Neural cell (in vitro differentiated cells): ENCODE measurements at regions not wholly inside any gene's neighbourhood (a gene's known extent, or its start where the extent isn't known, plus 50 kb on each side); places are given as distances from the start of the nearest gene placed in this dataset.

Experiments used
- EP300 ChIP-seq: fragments of 450-650 bp; conservative IDR thresholded peaks from 2 replicates; pipeline ENCODE4 v1.6.1; 2014; ENCODE audit warnings: antibody characterized with exemption, mild to moderate bottlenecking, moderate library complexity; ENCODE audit not compliant: poor library complexity, severe bottlenecking
- TF ChIP-seq, protein P1 (sequence below): fragments of 450-650 bp; IDR thresholded peaks from 2 replicates; pipeline ENCODE4 v1.5.1; 2014; ENCODE audit warnings: antibody characterized with exemption, mild to moderate bottlenecking, moderate library complexity; ENCODE audit not compliant: poor library complexity, severe bottlenecking

DNA sequence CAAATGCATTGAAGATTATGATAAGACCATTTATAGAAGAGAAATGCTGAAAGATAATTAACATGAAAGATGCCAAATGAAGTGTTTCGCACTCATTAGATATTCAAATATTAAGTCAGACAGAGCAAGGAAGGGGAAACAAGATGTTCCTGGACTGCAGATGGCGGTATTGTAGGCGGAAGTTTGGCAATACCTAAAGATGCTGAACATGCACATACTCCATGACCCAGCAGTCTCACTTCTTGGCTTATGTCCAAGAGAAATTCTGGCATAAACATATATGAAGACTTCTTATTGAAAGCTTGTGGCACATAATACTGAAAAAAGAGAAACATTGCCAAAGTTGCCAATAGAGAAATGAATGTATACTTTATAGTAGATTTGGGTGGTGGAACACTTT, 325.4 kb upstream of the SEMA3C start:
- TF ChIP-seq EP300: no peak
- TF ChIP-seq, protein P1, sequence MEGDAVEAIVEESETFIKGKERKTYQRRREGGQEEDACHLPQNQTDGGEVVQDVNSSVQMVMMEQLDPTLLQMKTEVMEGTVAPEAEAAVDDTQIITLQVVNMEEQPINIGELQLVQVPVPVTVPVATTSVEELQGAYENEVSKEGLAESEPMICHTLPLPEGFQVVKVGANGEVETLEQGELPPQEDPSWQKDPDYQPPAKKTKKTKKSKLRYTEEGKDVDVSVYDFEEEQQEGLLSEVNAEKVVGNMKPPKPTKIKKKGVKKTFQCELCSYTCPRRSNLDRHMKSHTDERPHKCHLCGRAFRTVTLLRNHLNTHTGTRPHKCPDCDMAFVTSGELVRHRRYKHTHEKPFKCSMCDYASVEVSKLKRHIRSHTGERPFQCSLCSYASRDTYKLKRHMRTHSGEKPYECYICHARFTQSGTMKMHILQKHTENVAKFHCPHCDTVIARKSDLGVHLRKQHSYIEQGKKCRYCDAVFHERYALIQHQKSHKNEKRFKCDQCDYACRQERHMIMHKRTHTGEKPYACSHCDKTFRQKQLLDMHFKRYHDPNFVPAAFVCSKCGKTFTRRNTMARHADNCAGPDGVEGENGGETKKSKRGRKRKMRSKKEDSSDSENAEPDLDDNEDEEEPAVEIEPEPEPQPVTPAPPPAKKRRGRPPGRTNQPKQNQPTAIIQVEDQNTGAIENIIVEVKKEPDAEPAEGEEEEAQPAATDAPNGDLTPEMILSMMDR: no peak
